ENCODE measurements at regions not wholly inside any gene's neighbourhood (a gene's known extent, or its start where the extent isn't known, plus 50 kb on each side); places are given as distances from the start of the nearest gene placed in this dataset.

GRCh38 chr3:144820726-144821125, 849.1 kb downstream of the DIPK2A start:
- Histone ChIP-seq H3K4me2 (ENCODE audit: low read length) (no peak overlapping the region), H3F3A (ENCODE audit: insufficient read depth, low read length, poor library complexity, severe bottlenecking) (no peaks in the 10 kb centered on the region), H3K9me3 (ENCODE audit: low read length) (no peaks in the 10 kb centered on the region), H3K27me3 (ENCODE audit: insufficient read depth, low read depth, low read length) (no peaks in the 10 kb centered on the region), H3K36me3 (ENCODE audit: insufficient read depth, low read length) (no peaks in the 10 kb centered on the region), H3K79me2 (replicated peaks; ENCODE audit: insufficient read depth, low read length) (no peaks in the 10 kb centered on the region), H3K27ac (ENCODE audit: low read length) (no peak overlapping the region), H4K20me1 (ENCODE audit: insufficient read depth) (no peaks in the 10 kb centered on the region), H2AFZ (ENCODE audit: low read depth, low read length) (no peak overlapping the region), H3K4me3 (ENCODE audit: low read length) (no peak overlapping the region), H3K9me2 (ENCODE audit: insufficient read depth, low read length) (no peaks in the 10 kb centered on the region), H3K9ac (ENCODE audit: low read length) (no peak overlapping the region)
- TF ChIP-seq CTCF (IDR thresholded peaks at IDR 0.05; ENCODE audit: poor library complexity, severe bottlenecking) (no peak), EZH2 (IDR thresholded peaks at IDR 0.05; ENCODE audit: borderline replicate concordance, insufficient read depth, low read length, poor library complexity, severe bottlenecking) (no peak), EP300 (conservative IDR thresholded peaks at IDR 0.05; ENCODE audit: poor library complexity, severe bottlenecking) (no peak), POLR2AphosphoS5 (IDR thresholded peaks at IDR 0.05) (no peak), MXI1 (conservative IDR thresholded peaks at IDR 0.05; ENCODE audit: poor library complexity, severe bottlenecking) (no peak)

GRCh38 chr3:144821583-144821982, 850.0 kb downstream of the DIPK2A start:
- Histone ChIP-seq H3K79me2 (replicated peaks; ENCODE audit: insufficient read depth, low read length) (no peaks in the 10 kb centered on the region), H3K27ac (ENCODE audit: low read length) (no peak overlapping the region), H4K20me1 (ENCODE audit: insufficient read depth) (no peaks in the 10 kb centered on the region), H3F3A (ENCODE audit: insufficient read depth, low read length, poor library complexity, severe bottlenecking) (no peaks in the 10 kb centered on the region), H3K9ac (ENCODE audit: low read length) (no peak overlapping the region), H2AFZ (ENCODE audit: low read depth, low read length) (no peak overlapping the region), H3K9me2 (ENCODE audit: insufficient read depth, low read length) (no peaks in the 10 kb centered on the region), H3K4me3 (ENCODE audit: low read length) (no peak overlapping the region), H3K36me3 (ENCODE audit: insufficient read depth, low read length) (no peaks in the 10 kb centered on the region), H3K27me3 (ENCODE audit: insufficient read depth, low read depth, low read length) (no peaks in the 10 kb centered on the region), H3K9me3 (ENCODE audit: low read length) (no peaks in the 10 kb centered on the region), H3K4me2 (ENCODE audit: low read length) (no peak overlapping the region)
- TF ChIP-seq EZH2 (IDR thresholded peaks at IDR 0.05; ENCODE audit: borderline replicate concordance, insufficient read depth, low read length, poor library complexity, severe bottlenecking) (no peak), REST (IDR thresholded peaks at IDR 0.05; ENCODE audit: borderline replicate concordance) (no peak), POLR2AphosphoS5 (IDR thresholded peaks at IDR 0.05) (no peak), EP300 (conservative IDR thresholded peaks at IDR 0.05; ENCODE audit: poor library complexity, severe bottlenecking) (no peak), TAF1 (IDR thresholded peaks at IDR 0.05; ENCODE audit: low read depth) (no peak), CTCF (IDR thresholded peaks at IDR 0.05; ENCODE audit: poor library complexity, severe bottlenecking) (no peak), SMC3 (conservative IDR thresholded peaks at IDR 0.05; ENCODE audit: poor library complexity) (no peak), MXI1 (conservative IDR thresholded peaks at IDR 0.05; ENCODE audit: poor library complexity, severe bottlenecking) (no peak), RAD21 (conservative IDR thresholded peaks at IDR 0.05) (no peak)
